OCI-LY7 (cell line): ENCODE measurements at regions not wholly inside any gene's neighbourhood (a gene's known extent, or its start where the extent isn't known, plus 50 kb on each side); places are given as distances from the start of the nearest gene placed in this dataset.

Experiments used
- BruUV-seq: library from RNA; stranded (reverse); fragments of 400-500 nt; replicated peaks from 2 replicates; lab custom pipeline; 2021; lab: Mats Ljungman, UMichigan
- CTCF ChIA-PET: fragments of 300-600 bp; sonication (Branson Sonifier 250); formaldehyde crosslinking; loops from one replicate; lab custom pipeline; 2022; ENCODE audit warnings: antibody characterized with exemption; ENCODE audit not compliant: unreplicated experiment; lab: Charles Lee
- POLR2A ChIA-PET: fragments of 300-600 bp; sonication (Branson Sonifier 250); formaldehyde crosslinking; loops from one replicate; lab custom pipeline; 2022; ENCODE audit warnings: antibody characterized with exemption; lab: Charles Lee
- DNase-seq: peaks from one replicate; pipeline ENCODE4 v3.0.0-alpha.2; 2015; ENCODE audit warnings: low spot score
- H2AFZ ChIP-seq: fragments of 200-600 bp; sonication (generic), shearing (Covaris generic); 2 replicates; pipeline ENCODE4 v1.6.1; 2014; ENCODE audit warnings: mild to moderate bottlenecking, antibody characterized with exemption, low read length, moderate library complexity
- H3K27ac ChIP-seq: fragments of 200-600 bp; sonication (generic); 2 replicates; pipeline ENCODE4 v1.5.1; 2014; ENCODE audit warnings: mixed run types, low read depth, mild to moderate bottlenecking, moderate library complexity, low read length, inconsistent platforms; ENCODE audit not compliant: poor library complexity, severe bottlenecking
- H3K36me3 ChIP-seq: fragments of 200-600 bp; sonication (generic); 2 replicates; pipeline ENCODE4 v1.6.1; 2014; ENCODE audit warnings: mild to moderate bottlenecking, antibody characterized with exemption, low read length, moderate library complexity, mixed read lengths; ENCODE audit not compliant: insufficient read depth
- H3K4me1 ChIP-seq: fragments of 200-600 bp; sonication (generic); 2 replicates; pipeline ENCODE4 v1.5.1; 2014; ENCODE audit warnings: mild to moderate bottlenecking, low read length; ENCODE audit not compliant: insufficient read depth, poor library complexity, severe bottlenecking
- H3K4me2 ChIP-seq: fragments of 200-600 bp; sonication (generic); 2 replicates; pipeline ENCODE4 v1.6.1; 2014; ENCODE audit warnings: mild to moderate bottlenecking, low read length
- H3K4me3 ChIP-seq: fragments of 200-600 bp; sonication (generic); 2 replicates; pipeline ENCODE4 v1.5.1; 2014; ENCODE audit warnings: mild to moderate bottlenecking, low read depth, low read length; ENCODE audit not compliant: poor library complexity, severe bottlenecking
- H3K79me2 ChIP-seq: fragments of 200-600 bp; sonication (generic); 2 replicates; pipeline ENCODE4 v1.6.1; 2016; ENCODE audit warnings: low read depth, mild to moderate bottlenecking, low read length, moderate library complexity, mixed read lengths; ENCODE audit not compliant: insufficient read depth
- H3K9me2 ChIP-seq: fragments of 200-600 bp; sonication (generic); 2 replicates; pipeline ENCODE4 v1.6.1; 2016; ENCODE audit warnings: mild to moderate bottlenecking, low read length, mixed read lengths; ENCODE audit not compliant: insufficient read depth
- H3K9me3 ChIP-seq: fragments of 200-600 bp; sonication (generic); 2 replicates; pipeline ENCODE4 v1.6.1; 2014; ENCODE audit warnings: mild to moderate bottlenecking, mixed run types, low read length, mixed read lengths
- H4K20me1 ChIP-seq: fragments of 200-600 bp; sonication (generic); 2 replicates; pipeline ENCODE4 v1.6.1; 2014; ENCODE audit warnings: mild to moderate bottlenecking, antibody characterized with exemption, low read length, moderate library complexity, mixed read lengths; ENCODE audit not compliant: insufficient read depth
- CTCF ChIP-seq: fragments of 200-600 bp; sonication (generic); conservative IDR thresholded peaks from 2 replicates; pipeline ENCODE4 v1.5.1; 2014; ENCODE audit warnings: mild to moderate bottlenecking, antibody characterized with exemption, low read length, moderate library complexity, mixed read lengths
- EZH2phosphoT487 ChIP-seq: fragments of 200-600 bp; sonication (generic); IDR thresholded peaks from 2 replicates; pipeline ENCODE4 v1.6.1; 2018; ENCODE audit warnings: low read depth, borderline replicate concordance, mild to moderate bottlenecking, mixed run types, antibody characterized with exemption, low read length, moderate library complexity, mixed read lengths
- intact Hi-C: fragments of 100-400 bp; cut with micrococcal nuclease; formaldehyde crosslinking; loops from one replicate; pipeline ENCODE4 v1.10.0; 2022; ENCODE audit not compliant: unreplicated experiment

- Histone ChIP-seq H4K20me1 (no peaks in the 10 kb centered on the region), H3K4me3 (no peak overlapping the region), H3K9me2 (no peaks in the 10 kb centered on the region), H3K27ac (no peak overlapping the region), H3K4me2 (no peak overlapping the region), H3K36me3 (no peaks in the 10 kb centered on the region), H3K9me3 (no peaks in the 10 kb centered on the region), H3K4me1 (no peaks in the 10 kb centered on the region), H2AFZ (no peak overlapping the region), H3K79me2 (no peaks in the 10 kb centered on the region)
- BruUV-seq = no TSS peak
- intact Hi-C loops = no loop called here
- ChIA-PET CTCF (no interaction called here), POLR2A (interaction anchor here (0.5 kb wide), 1 partner anchor 7 kb away, joined by 4 read pairs; no protein-coding TSS in a partner anchor)
- no peak for TF ChIP-seq EZH2phosphoT487
- no peak for TF ChIP-seq CTCF
- DNase-seq = no peak
Measured at GRCh38 chr6:163888030-163888819, 473.7 kb downstream of the QKI start.

GRCh38 chr6:163886428-163886827 is 471.9 kb downstream of the QKI start:
- Histone ChIP-seq H4K20me1 (no peaks in the 10 kb centered on the region), H3K9me2 (no peaks in the 10 kb centered on the region), H3K4me2 (no peak overlapping the region), H3K79me2 (no peaks in the 10 kb centered on the region), H3K27ac (no peak overlapping the region), H3K4me3 (no peak overlapping the region), H3K9me3 (no peaks in the 10 kb centered on the region), H3K4me1 (no peaks in the 10 kb centered on the region), H2AFZ (no peak overlapping the region), H3K36me3 (no peaks in the 10 kb centered on the region)
- no peak for DNase-seq
- intact Hi-C loops = no loop called here
- ChIA-PET POLR2A (interaction anchor here (0.7 kb wide), 1 partner anchor 636 kb away, joined by 3 read pairs; no protein-coding TSS in a partner anchor), CTCF (no interaction called here)
- TF ChIP-seq EZH2phosphoT487 (no peak), CTCF (no peak)
- no TSS peak for BruUV-seq

DNA sequence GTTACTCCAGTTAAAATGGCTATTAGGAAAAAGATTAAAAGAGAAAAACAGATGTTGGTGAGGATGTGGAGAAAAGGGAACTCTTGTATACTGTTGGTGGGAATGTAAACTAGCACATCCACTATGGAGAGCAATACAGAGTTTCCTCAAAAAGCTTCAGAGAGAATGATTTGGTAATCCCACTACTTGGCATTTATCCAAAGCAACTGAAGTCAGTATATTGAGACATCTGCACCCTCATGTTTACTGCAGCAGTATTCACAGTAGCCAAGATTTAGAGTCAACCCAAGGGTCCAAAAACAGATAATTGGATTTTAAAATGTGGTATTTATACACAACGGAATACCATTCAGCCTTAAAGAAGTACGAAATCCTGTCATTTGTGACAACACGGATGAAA is 469.5 kb downstream of the QKI start:
- Histone ChIP-seq H3K79me2 (no peaks in the 10 kb centered on the region), H3K4me2 (no peak overlapping the region), H3K4me1 (no peaks in the 10 kb centered on the region), H3K9me2 (no peaks in the 10 kb centered on the region), H3K9me3 (no peaks in the 10 kb centered on the region), H2AFZ (no peak overlapping the region), H3K27ac (no peak overlapping the region), H3K4me3 (no peak overlapping the region), H3K36me3 (no peaks in the 10 kb centered on the region), H4K20me1 (no peaks in the 10 kb centered on the region)
- intact Hi-C loops = no loop called here
- ChIA-PET CTCF (no interaction called here), POLR2A (no interaction called here)
- no TSS peak for BruUV-seq
- DNase-seq = no peak
- TF ChIP-seq CTCF (no peak), EZH2phosphoT487 (no peak)
